ENCODE measurements at regions not wholly inside any gene's neighbourhood (a gene's known extent, or its start where the extent isn't known, plus 50 kb on each side); places are given as distances from the start of the nearest gene placed in this dataset.

GRCh38 chr21:35864039-35864438 lies 196.3 kb downstream of the SETD4 start:
- intact Hi-C loops (cut with micrococcal nuclease; ENCODE audit: unreplicated experiment) = no loop called here
- Histone ChIP-seq H3K9me3 (ENCODE audit: control insufficient read depth, insufficient read depth, low read depth, low read length) (no peaks in the 10 kb centered on the region), H3K4me1 (ENCODE audit: control insufficient read depth, insufficient read depth, low read length) (no peaks in the 10 kb centered on the region), H3K4me3 (ENCODE audit: low read depth in 2 of 2, low read length in 2 of 2) (no peak overlapping the region), H3K27me3 (ENCODE audit: control insufficient read depth, insufficient read depth, low read length) (peaks cover 4% of the 10 kb centered on the region; the same call in 1 of the 2 replicates), H3K27ac (ENCODE audit: low read length) (no peak overlapping the region), H3K36me3 (ENCODE audit: control insufficient read depth, insufficient read depth, low read length) (no peaks in the 10 kb centered on the region)
- no peak for ATAC-seq
- TF ChIP-seq CTCF (IDR thresholded peaks at IDR 0.05) = no peak
- no peak for TF ChIP-seq REST (IDR thresholded peaks at IDR 0.05; ENCODE audit: insufficient read depth in 1 of 2, low read depth in 2 of 2, low read length in 1 of 2)
- no peak for TF ChIP-seq POLR2AphosphoS5 (IDR thresholded peaks at IDR 0.05; ENCODE audit: low read depth, low read length)
- DNase-seq (ENCODE audit: low read depth, low spot score) = no peak
- POLR2A ChIA-PET = interaction anchor here (0.6 kb wide), 1 partner anchor 57 kb away, joined by 14 read pairs; no protein-coding TSS in a partner anchor
- no TSS peak for BruUV-seq (replicated peaks)
- CTCF ChIA-PET = no interaction called here
- in situ Hi-C loops (cut with HindIII; ENCODE audit: low pct_unique_long_range_greater_than_20kb, low sequenced_read_pairs) = no loop called here

GRCh38 chr21:35862969-35863368 lies 197.4 kb downstream of the SETD4 start:
- in situ Hi-C loops (cut with HindIII; ENCODE audit: low pct_unique_long_range_greater_than_20kb, low sequenced_read_pairs) (no loop called here), intact Hi-C loops (cut with micrococcal nuclease; ENCODE audit: unreplicated experiment) (no loop called here)
- H3K27me3 ChIP-seq (ENCODE audit: control insufficient read depth, insufficient read depth, low read length) = peaks cover 4% of the 10 kb centered on the region; the same call in 1 of the 2 replicates
- ChIA-PET CTCF (no interaction called here), POLR2A (no interaction called here)
- TF ChIP-seq POLR2AphosphoS5 (IDR thresholded peaks at IDR 0.05; ENCODE audit: low read depth, low read length) (no peak), CTCF (IDR thresholded peaks at IDR 0.05) (no peak), REST (IDR thresholded peaks at IDR 0.05; ENCODE audit: insufficient read depth in 1 of 2, low read depth in 2 of 2, low read length in 1 of 2) (no peak), SIN3A (IDR thresholded peaks at IDR 0.05; ENCODE audit: borderline replicate concordance, insufficient read depth, low read depth, low read length) (no peak), TCF7L2 (IDR thresholded peaks at IDR 0.05; ENCODE audit: low read depth, low read length) (no peak)
- DNase-seq (ENCODE audit: low read depth, low spot score) = no peak
- no TSS peak for BruUV-seq (replicated peaks)
- H3K4me3 ChIP-seq (ENCODE audit: low read depth in 2 of 2, low read length in 2 of 2) = no peak overlapping the region
- no peak for ATAC-seq
- H3K27ac ChIP-seq (ENCODE audit: low read length) = no peak overlapping the region
- no peaks in the 10 kb centered on the region for H3K9me3 ChIP-seq (ENCODE audit: control insufficient read depth, insufficient read depth, low read depth, low read length)
- no peaks in the 10 kb centered on the region for H3K4me1 ChIP-seq (ENCODE audit: control insufficient read depth, insufficient read depth, low read length)
- no peaks in the 10 kb centered on the region for H3K36me3 ChIP-seq (ENCODE audit: control insufficient read depth, insufficient read depth, low read length)
